Lower lobe of right lung (tissue), 2 donors: ENCODE measurements at regions not wholly inside any gene's neighbourhood (a gene's known extent, or its start where the extent isn't known, plus 50 kb on each side); places are given as distances from the start of the nearest gene placed in this dataset.

Experiments used
- ATAC-seq, 2 donors: fragments of 200-7000 bp; cut with Tn5 transposase; one replicate each; pipeline ENCODE4 v1.9.1; 2020 to 2022; ENCODE audit warnings: mild to moderate bottlenecking in 2 of 2, moderate library complexity in 2 of 2
- DNase-seq: peaks from one replicate; pipeline ENCODE4 v3.0.0-alpha.2; 2020
- H3K27ac ChIP-seq: fragments of 200-600 bp; one replicate; pipeline ENCODE4 v1.8.0; 2022
- H3K27me3 ChIP-seq: fragments of 200-600 bp; one replicate; pipeline ENCODE4 v1.8.0; 2022; ENCODE audit warnings: low read depth
- H3K36me3 ChIP-seq: fragments of 200-600 bp; one replicate; pipeline ENCODE4 v1.8.0; 2022; ENCODE audit warnings: mild to moderate bottlenecking
- H3K4me1 ChIP-seq: fragments of 200-600 bp; one replicate; pipeline ENCODE4 v1.8.0; 2022
- H3K4me3 ChIP-seq: fragments of 200-600 bp; one replicate; pipeline ENCODE4 v1.8.0; 2022; ENCODE audit warnings: mild to moderate bottlenecking
- H3K9me3 ChIP-seq: fragments of 200-600 bp; one replicate; pipeline ENCODE4 v1.8.0; 2022
- CTCF ChIP-seq: fragments of 200-600 bp; IDR thresholded peaks from one replicate; pipeline ENCODE4 v1.8.0; 2022; ENCODE audit warnings: antibody characterized with exemption, mild to moderate bottlenecking
- intact Hi-C: fragments of 100-400 bp; cut with DNase I; formaldehyde crosslinking; loops from one replicate; pipeline ENCODE4 v1.11.0; 2022
- donor health status: DM: no; HTN: yes; CAD: no; lungs with severe emphysema.

GRCh38 chrX:45324941-45325340, 124.3 kb upstream of the DIPK2B start:
- TF ChIP-seq CTCF, result no peak
- H3K9me3 ChIP-seq, result no peaks in the 10 kb centered on the region
- no peak overlapping the region for H3K27ac ChIP-seq
- DNase-seq, result no peak
- ATAC-seq, result no peak
- H3K27me3 ChIP-seq, result no peaks in the 10 kb centered on the region
- no peak overlapping the region for H3K4me3 ChIP-seq
- intact Hi-C loops, result no loop called here
- H3K36me3 ChIP-seq, result no peaks in the 10 kb centered on the region
- no peaks in the 10 kb centered on the region for H3K4me1 ChIP-seq

GRCh38 chrX:45323387-45323786, 122.7 kb upstream of the DIPK2B start:
- no peak overlapping the region for H3K4me3 ChIP-seq
- TF ChIP-seq CTCF, result no peak
- DNase-seq, result no peak
- no peaks in the 10 kb centered on the region for H3K4me1 ChIP-seq
- no peak for ATAC-seq
- no peaks in the 10 kb centered on the region for H3K9me3 ChIP-seq
- H3K27ac ChIP-seq, result no peak overlapping the region
- no peaks in the 10 kb centered on the region for H3K27me3 ChIP-seq
- intact Hi-C loops, result no loop called here
- no peaks in the 10 kb centered on the region for H3K36me3 ChIP-seq

- TF ChIP-seq CTCF, result no peak
- no peak overlapping the region for H3K4me3 ChIP-seq
- no peaks in the 10 kb centered on the region for H3K27me3 ChIP-seq
- DNase-seq, result no peak
- H3K36me3 ChIP-seq, result no peaks in the 10 kb centered on the region
- ATAC-seq, result no peak
- no peak overlapping the region for H3K27ac ChIP-seq
- intact Hi-C loops, result no loop called here
- H3K9me3 ChIP-seq, result no peaks in the 10 kb centered on the region
- no peaks in the 10 kb centered on the region for H3K4me1 ChIP-seq
Measured at GRCh38 chrX:45322820-45323219, 122.1 kb upstream of the DIPK2B start.

- ATAC-seq (peak in 1 of 2 donors; percentile 70), DNase-seq (no peak)
- no peaks in the 10 kb centered on the region for H3K27me3 ChIP-seq
- intact Hi-C loops, result no loop called here
- H3K4me1 ChIP-seq, result no peaks in the 10 kb centered on the region
- no peak overlapping the region for H3K27ac ChIP-seq
- H3K4me3 ChIP-seq, result no peak overlapping the region
- H3K9me3 ChIP-seq, result no peaks in the 10 kb centered on the region
- peak; percentile 41 for TF ChIP-seq CTCF
- H3K36me3 ChIP-seq, result no peaks in the 10 kb centered on the region
Measured at GRCh38 chrX:45322382-45322781, 121.7 kb upstream of the DIPK2B start.

GRCh38 chrX:45320191-45320590, 119.5 kb upstream of the DIPK2B start:
- no peak for ATAC-seq

More at GRCh38 chrX:45320191-45320590, 119.5 kb upstream of the DIPK2B start:
- H3K4me1 ChIP-seq, result no peaks in the 10 kb centered on the region
- no peak for TF ChIP-seq CTCF
- intact Hi-C loops, result no loop called here
- H3K36me3 ChIP-seq, result no peaks in the 10 kb centered on the region
- no peaks in the 10 kb centered on the region for H3K27me3 ChIP-seq
- H3K9me3 ChIP-seq, result no peaks in the 10 kb centered on the region
- no peak overlapping the region for H3K4me3 ChIP-seq
- no peak for DNase-seq
- no peak overlapping the region for H3K27ac ChIP-seq
